Naive B cell (primary cell): ENCODE measurements at regions not wholly inside any gene's neighbourhood (a gene's known extent, or its start where the extent isn't known, plus 50 kb on each side); places are given as distances from the start of the nearest gene placed in this dataset.

Source experiments
- ATAC-seq, 2 donors: fragments of 150-1000 bp; cut with Tn5 transposase; 2 replicates each; pipeline ENCODE4 v1.10.0; 2021; ENCODE audit warnings: low read depth in 2 of 2, mild to moderate bottlenecking in 2 of 2, moderate library complexity in 2 of 2
- DNase-seq: peaks from one replicate; pipeline ENCODE4 v3.0.0; 2022
- H3K27ac Mint-ChIP-seq, 6 donors: one replicate each; pipeline ENCODE4 v1.8.0; 2020 to 2022; ENCODE audit warnings: mild to moderate bottlenecking in 6 of 6, mixed read lengths in 6 of 6, moderate library complexity in 5 of 6, inconsistent platforms in 2 of 6
- H3K27me3 Mint-ChIP-seq, 3 donors: one replicate each; pipeline ENCODE4 v1.8.0; 2021 to 2022; ENCODE audit warnings: mixed read lengths in 3 of 3, mild to moderate bottlenecking in 1 of 3
- H3K36me3 Mint-ChIP-seq, 2 donors: one replicate each; pipeline ENCODE4 v1.8.0; 2020 to 2022; ENCODE audit warnings: mixed read lengths in 2 of 2, inconsistent platforms in 1 of 2, mild to moderate bottlenecking in 1 of 2
- H3K4me1 Mint-ChIP-seq, 3 donors: one replicate each; pipeline ENCODE4 v1.8.0; 2020 to 2022; ENCODE audit warnings: mixed read lengths in 3 of 3, inconsistent platforms in 1 of 3, mild to moderate bottlenecking in 1 of 3, moderate library complexity in 1 of 3
- H3K4me3 Mint-ChIP-seq, 8 donors: one replicate each; pipeline ENCODE4 v1.8.0; 2020 to 2022; ENCODE audit warnings: mild to moderate bottlenecking in 8 of 8, mixed read lengths in 8 of 8, moderate library complexity in 8 of 8, inconsistent platforms in 2 of 8
- H3K9me3 Mint-ChIP-seq, 7 donors: one replicate each; pipeline ENCODE4 v1.8.0; 2020 to 2022; ENCODE audit warnings: mixed read lengths in 7 of 7, mild to moderate bottlenecking in 5 of 7, inconsistent platforms in 2 of 7, moderate library complexity in 1 of 7

DNA sequence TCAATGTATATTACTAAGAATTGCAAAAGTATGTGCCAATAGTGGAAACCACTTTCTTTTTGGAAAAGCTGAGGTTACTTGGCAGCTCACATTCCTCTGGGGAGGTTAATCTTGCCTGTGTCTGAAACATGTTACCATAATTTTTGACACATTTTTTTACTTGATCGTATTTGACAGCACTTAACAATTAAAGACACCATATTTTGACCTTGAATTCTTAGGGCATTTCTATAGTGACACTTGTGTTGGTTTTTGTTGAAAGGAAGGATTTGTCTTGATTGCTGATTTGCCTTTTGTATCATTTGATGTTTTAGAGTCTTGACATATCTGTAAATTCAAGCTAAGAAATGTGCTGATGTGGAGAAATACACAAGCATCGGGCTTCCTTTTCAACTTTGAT, 2135.5 kb downstream of the PCDH7 start:
- DNase-seq (no peak), ATAC-seq (no peak)
- Mint-ChIP-seq H3K36me3 (no peaks in the 10 kb centered on the region), H3K27ac (no peak overlapping the region), H3K27me3 (no peaks in the 10 kb centered on the region), H3K9me3 (peaks cover 0 to 5% (median 0%) of the 10 kb centered on the region in 7 donors), H3K4me1 (no peaks in the 10 kb centered on the region), H3K4me3 (no peak overlapping the region)

DNA sequence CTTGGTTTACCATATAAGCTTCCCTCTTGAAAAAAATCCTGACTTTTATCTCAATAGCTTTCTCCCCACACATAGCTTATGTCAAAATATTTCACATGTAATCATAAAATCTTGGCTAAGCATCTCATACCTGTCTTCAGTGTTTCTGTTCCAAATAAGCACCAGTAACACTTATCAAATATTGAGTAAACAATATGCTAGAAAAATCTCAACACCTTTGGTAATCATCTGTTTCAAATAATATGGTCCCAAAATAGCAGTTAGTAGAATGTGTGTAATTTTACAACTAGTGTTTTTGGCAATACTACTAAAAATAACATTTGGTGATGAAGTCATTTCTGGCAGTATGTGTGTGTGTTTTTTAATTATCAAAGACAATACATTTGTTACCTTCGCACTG, 2138.2 kb downstream of the PCDH7 start:
- DNase-seq (no peak), ATAC-seq (no peak)
- Mint-ChIP-seq H3K27ac (no peak overlapping the region), H3K9me3 (peaks cover 0 to 4% (median 0%) of the 10 kb centered on the region in 7 donors), H3K27me3 (no peaks in the 10 kb centered on the region), H3K36me3 (no peaks in the 10 kb centered on the region), H3K4me3 (no peak overlapping the region), H3K4me1 (no peaks in the 10 kb centered on the region)

DNA sequence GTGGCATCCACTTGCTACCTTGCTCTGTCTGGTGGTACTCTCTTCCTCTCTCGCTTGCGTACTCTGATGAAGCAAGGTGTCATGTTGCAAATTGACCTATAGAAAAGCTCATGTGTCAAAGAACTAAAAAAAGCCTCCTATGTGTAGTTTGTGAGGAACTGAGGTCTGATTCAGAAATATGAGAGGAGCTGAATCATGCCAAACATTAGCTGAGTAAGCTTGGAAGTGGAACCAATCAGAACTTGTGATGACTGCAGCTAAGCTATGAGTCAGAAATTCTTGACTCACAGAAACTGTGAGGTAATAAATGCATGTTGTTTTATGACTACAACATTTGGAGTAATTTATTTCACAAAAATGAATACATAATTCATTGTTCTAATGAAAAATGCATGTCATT, 2138.8 kb downstream of the PCDH7 start:
- DNase-seq (no peak), ATAC-seq (no peak)
- Mint-ChIP-seq H3K9me3 (peaks cover 0 to 4% (median 0%) of the 10 kb centered on the region in 7 donors), H3K27ac (no peak overlapping the region), H3K4me3 (peak overlapping the region in 1 of 8 donors; percentile 74), H3K4me1 (no peaks in the 10 kb centered on the region), H3K27me3 (no peaks in the 10 kb centered on the region), H3K36me3 (no peaks in the 10 kb centered on the region)

DNA sequence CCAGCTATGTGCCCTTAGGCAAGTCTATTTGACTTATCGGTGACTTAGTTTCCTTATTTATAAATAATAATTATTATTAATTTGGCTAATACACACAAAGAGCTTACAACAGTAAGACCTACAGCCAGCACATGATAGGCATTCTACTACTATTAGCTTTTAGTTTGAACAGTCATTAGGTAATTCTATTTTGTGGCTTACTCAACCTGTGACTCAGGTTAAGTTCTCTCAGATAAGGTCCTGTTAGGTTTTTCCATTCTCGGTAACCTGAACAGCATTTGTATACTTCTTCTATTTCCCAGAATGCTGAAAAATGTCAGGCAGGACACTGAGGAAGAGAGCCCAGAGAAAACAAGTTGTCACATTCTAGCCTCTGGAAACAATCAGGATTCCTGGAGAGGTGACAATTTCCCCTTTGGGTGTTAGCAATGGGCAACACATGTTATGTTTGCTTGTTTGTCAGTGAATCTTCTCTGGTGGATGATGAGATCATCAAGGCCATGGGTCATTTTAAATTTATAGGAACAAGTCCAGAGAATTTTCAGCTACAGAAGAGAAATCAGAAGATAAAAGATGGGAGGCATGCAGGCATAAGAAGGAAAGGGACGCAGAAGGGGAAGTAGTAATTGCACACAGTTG, 2144.7 kb downstream of the PCDH7 start:
- H3K27ac Mint-ChIP-seq, result no peak overlapping the region
- H3K4me1 Mint-ChIP-seq, result no peaks in the 10 kb centered on the region
- DNase-seq, result no peak
- H3K4me3 Mint-ChIP-seq, result no peak overlapping the region
- H3K9me3 Mint-ChIP-seq, result peaks cover 0 to 5% (median 2%) of the 10 kb centered on the region in 7 donors
- H3K27me3 Mint-ChIP-seq, result no peaks in the 10 kb centered on the region
- no peaks in the 10 kb centered on the region for H3K36me3 Mint-ChIP-seq
- ATAC-seq, result no peak

DNA sequence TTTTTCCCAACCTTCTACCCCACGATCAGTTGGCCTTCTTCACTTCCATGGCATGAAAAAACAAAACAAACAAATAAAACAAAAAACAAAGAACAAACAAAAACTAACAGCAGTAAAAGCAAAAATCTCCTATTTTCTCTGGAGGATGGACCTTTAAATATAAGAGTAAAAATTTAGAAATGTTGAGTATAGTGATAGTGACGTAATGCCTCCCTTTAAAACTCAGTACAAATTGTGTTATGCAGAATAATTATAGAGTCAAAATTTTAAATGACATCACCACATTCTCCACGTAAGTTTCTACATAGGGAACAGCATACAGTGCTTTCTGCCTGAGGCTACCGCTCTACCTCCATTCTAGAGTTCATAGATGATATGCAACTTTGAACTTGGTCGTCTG, 2156.4 kb downstream of the PCDH7 start:
- no peak for ATAC-seq
- Mint-ChIP-seq H3K4me1 (no peaks in the 10 kb centered on the region), H3K27me3 (no peaks in the 10 kb centered on the region), H3K36me3 (no peaks in the 10 kb centered on the region), H3K4me3 (no peak overlapping the region), H3K9me3 (peaks cover 0 to 13% (median 3%) of the 10 kb centered on the region in 7 donors), H3K27ac (no peak overlapping the region)
- no peak for DNase-seq

DNA sequence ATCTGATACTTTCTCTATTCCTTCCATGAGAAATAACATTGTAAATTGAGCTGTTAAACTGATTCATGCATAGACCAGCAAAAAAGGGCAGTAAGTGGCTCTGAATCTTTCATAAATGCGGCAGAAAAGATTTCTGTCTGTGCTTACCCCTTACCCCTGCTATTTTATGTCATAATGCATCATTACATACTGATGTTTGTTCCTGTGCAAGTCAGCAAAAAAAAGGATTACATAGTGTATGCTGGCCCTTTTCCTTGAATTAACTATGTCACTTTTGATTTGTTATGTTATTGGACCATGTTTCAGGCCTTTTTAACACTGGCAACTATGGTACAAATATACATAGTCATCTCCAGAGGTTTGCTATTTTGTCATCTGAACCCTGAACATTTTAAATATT, 2159.7 kb downstream of the PCDH7 start:
- H3K36me3 Mint-ChIP-seq, result no peaks in the 10 kb centered on the region
- H3K9me3 Mint-ChIP-seq, result no peaks in the 10 kb centered on the region
- no peaks in the 10 kb centered on the region for H3K27me3 Mint-ChIP-seq
- H3K27ac Mint-ChIP-seq, result no peak overlapping the region
- DNase-seq, result no peak
- no peak overlapping the region for H3K4me3 Mint-ChIP-seq
- no peaks in the 10 kb centered on the region for H3K4me1 Mint-ChIP-seq
- ATAC-seq, result no peak

DNA sequence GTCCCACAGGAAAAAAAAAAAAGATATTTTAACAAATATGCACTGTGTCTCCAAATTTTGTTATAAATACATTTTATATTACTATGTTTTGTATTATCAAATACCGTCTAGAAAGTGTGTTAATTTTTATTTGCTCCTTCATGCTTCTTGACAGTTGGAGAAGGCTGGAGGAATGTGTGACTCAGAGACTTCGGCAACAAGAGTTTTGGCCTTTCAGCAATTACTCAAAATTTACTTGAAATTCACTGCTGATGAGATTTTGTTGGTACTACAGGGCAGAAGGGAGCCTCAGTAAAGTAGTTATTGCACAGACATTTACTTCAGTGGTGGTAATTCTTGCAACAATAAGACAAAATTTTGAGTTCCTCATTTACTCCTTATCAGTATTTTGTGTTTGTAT, 2164.0 kb downstream of the PCDH7 start:
- ATAC-seq (no peak), DNase-seq (no peak)
- no peak overlapping the region for H3K4me3 Mint-ChIP-seq
- no peaks in the 10 kb centered on the region for H3K36me3 Mint-ChIP-seq
- no peaks in the 10 kb centered on the region for H3K4me1 Mint-ChIP-seq
- H3K27ac Mint-ChIP-seq, result no peak overlapping the region
- H3K9me3 Mint-ChIP-seq, result no peaks in the 10 kb centered on the region
- no peaks in the 10 kb centered on the region for H3K27me3 Mint-ChIP-seq

DNA sequence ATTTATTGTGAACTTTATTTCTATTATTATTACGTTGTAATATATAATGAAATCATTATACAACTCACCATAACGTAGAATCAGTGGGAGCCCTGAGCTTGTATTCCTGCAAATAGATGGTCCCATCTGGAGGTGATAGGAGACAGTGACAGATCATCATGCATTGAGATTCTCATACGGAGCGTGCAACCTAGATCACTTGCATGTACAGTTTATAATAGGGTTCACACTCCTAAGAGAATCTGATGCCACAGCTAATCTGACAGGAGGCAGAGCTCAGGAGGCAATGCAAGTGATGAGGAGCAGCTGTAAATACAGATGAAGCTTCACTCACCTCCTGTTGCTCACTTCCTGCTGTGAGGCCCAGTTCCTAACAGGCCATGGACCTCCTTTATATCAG, 2170.2 kb downstream of the PCDH7 start:
- ATAC-seq (no peak), DNase-seq (no peak)
- Mint-ChIP-seq H3K27ac (no peak overlapping the region), H3K36me3 (no peaks in the 10 kb centered on the region), H3K9me3 (peaks cover 0 to 3% (median 0%) of the 10 kb centered on the region in 7 donors), H3K4me3 (no peak overlapping the region), H3K27me3 (no peaks in the 10 kb centered on the region), H3K4me1 (no peaks in the 10 kb centered on the region)

DNA sequence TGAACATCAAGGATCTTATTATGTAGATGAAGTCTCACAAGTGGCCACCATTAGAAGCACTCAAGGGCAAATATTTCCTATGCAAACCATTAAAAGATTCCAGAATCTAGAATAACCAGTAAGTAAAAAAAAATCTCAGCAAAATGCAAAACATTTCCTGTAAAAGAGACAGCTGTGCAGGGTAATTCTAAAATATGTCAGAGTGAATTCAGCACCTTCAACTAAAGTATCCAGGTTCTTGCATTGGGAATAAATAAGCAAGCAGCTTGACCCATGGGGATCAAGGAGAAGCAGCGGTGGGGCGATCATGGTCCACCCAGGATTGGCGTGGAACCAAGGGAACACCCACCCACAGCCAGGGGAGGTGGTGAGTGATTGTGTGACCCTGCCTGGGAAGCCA, 2188.9 kb downstream of the PCDH7 start:
- ATAC-seq (no peak), DNase-seq (no peak)
- H3K4me3 Mint-ChIP-seq, result no peak overlapping the region
- no peaks in the 10 kb centered on the region for H3K4me1 Mint-ChIP-seq
- H3K27ac Mint-ChIP-seq, result no peak overlapping the region
- H3K27me3 Mint-ChIP-seq, result no peaks in the 10 kb centered on the region
- H3K9me3 Mint-ChIP-seq, result peaks cover 0 to 13% (median 4%) of the 10 kb centered on the region in 7 donors
- H3K36me3 Mint-ChIP-seq, result no peaks in the 10 kb centered on the region

DNA sequence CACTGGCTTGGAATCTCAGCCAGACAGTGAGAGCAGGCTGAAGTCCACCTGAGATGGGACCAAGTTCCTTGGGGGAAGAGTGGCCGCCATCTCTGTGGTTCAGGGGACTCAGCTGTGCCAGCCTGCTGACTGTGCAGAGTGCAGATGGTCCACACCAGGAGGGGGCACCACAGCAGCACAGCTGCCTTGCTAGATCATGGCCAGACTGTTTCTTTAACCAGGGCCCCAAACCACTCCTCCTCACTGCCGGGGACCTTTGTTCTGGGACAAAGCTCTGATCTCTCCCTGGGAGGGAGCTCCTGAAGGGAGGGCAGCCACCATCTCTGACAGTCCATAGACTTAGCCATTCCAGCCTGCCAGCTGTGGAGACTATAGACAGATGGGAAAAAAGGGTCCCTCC, 2189.6 kb downstream of the PCDH7 start:
- Mint-ChIP-seq H3K36me3 (no peaks in the 10 kb centered on the region), H3K27me3 (no peaks in the 10 kb centered on the region), H3K4me1 (no peaks in the 10 kb centered on the region), H3K4me3 (no peak overlapping the region), H3K27ac (no peak overlapping the region), H3K9me3 (peaks cover 0 to 10% (median 4%) of the 10 kb centered on the region in 7 donors)
- no peak for ATAC-seq
- no peak for DNase-seq

DNA sequence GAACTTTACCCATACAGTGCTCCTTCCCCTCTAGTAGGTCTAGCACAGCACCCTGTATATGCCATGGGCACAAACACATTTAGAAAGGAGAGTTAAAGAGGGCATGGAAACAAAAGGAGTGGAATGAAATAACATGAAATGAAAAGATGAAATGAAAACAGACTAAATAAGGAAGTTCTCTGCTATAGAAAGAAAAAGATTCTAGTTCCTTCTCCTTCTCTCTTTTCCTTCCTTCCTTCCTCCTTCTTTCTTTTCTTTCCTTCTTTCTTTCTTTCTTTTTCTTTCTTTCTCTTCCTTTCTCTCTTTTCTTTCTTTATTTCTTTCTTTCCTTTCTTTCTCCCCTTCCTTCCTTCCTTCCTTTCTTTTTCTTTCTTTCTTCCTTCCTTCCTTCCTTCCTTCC, 2197.4 kb downstream of the PCDH7 start:
- DNase-seq (no peak), ATAC-seq (no peak)
- Mint-ChIP-seq H3K27ac (no peak overlapping the region), H3K27me3 (no peaks in the 10 kb centered on the region), H3K4me3 (no peak overlapping the region), H3K9me3 (peaks cover 0 to 5% (median 3%) of the 10 kb centered on the region in 7 donors), H3K4me1 (no peaks in the 10 kb centered on the region), H3K36me3 (no peaks in the 10 kb centered on the region)

DNA sequence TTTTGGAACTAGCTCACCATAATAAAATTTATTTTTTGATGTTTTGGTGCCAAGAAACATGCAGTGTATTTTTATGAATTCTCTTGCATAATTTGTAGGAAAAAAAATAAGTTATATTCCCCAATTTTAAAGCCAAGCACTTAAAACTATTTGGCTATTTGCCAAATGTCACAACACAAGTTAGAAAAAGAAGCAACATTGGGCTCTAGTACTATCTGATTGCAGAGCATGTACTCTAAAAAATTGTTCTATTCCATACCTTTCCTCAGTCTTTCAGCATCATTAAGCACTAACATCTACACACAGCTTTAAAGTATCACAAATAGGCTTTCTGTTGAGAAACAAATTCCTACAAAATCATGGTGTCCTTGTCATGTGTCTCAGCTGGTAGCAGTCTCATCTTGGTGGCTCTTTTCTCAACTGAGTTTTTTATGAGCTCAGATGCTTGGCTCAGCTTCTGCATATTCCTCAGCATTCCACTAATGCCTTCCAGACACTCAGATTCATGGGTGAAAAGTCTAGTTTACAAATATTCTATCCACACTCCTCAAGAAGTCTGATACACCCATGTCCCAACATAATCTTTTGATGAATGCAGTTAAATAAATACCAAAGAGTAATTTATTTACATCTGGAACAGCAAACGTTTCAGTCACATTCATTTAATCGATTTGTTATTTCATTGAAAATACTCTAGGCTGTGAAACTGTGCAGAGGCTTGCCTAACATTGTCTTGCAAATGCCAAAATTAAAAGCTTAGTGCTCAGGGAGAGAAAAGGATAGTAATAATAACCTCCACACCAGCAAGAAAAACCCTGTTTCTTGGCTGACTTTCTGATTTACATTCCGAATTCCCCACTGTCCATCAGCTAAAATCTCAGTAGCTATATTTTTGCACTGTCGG, 2209.9 kb downstream of the PCDH7 start:
- DNase-seq (no peak), ATAC-seq (no peak)
- H3K36me3 Mint-ChIP-seq, result no peaks in the 10 kb centered on the region
- H3K9me3 Mint-ChIP-seq, result peaks cover 0 to 12% (median 1%) of the 10 kb centered on the region in 7 donors
- H3K4me1 Mint-ChIP-seq, result no peaks in the 10 kb centered on the region
- H3K27ac Mint-ChIP-seq, result no peak overlapping the region
- no peaks in the 10 kb centered on the region for H3K27me3 Mint-ChIP-seq
- no peak overlapping the region for H3K4me3 Mint-ChIP-seq

DNA sequence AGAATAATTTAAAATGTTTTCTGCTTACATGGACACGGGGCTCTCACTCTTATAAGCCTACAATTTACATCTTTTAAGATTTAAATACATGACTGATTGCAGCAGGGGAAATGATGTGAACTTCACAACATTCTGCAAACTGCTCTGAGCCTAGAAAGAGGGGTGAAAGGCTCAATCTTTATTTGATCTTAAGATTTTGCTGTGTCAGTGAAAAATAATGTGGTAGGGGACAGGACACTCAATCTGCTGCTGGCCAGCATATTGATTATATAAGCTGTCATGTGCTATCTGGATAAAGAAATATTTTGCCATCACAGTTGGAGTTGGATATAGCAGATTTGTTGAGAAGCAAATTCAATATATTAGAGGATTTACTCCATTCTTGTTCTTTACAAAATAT, 2210.5 kb downstream of the PCDH7 start:
- Mint-ChIP-seq H3K27me3 (no peaks in the 10 kb centered on the region), H3K36me3 (no peaks in the 10 kb centered on the region), H3K4me1 (no peaks in the 10 kb centered on the region), H3K9me3 (peaks cover 0 to 5% (median 1%) of the 10 kb centered on the region in 7 donors), H3K27ac (no peak overlapping the region), H3K4me3 (no peak overlapping the region)
- DNase-seq (no peak), ATAC-seq (no peak)

DNA sequence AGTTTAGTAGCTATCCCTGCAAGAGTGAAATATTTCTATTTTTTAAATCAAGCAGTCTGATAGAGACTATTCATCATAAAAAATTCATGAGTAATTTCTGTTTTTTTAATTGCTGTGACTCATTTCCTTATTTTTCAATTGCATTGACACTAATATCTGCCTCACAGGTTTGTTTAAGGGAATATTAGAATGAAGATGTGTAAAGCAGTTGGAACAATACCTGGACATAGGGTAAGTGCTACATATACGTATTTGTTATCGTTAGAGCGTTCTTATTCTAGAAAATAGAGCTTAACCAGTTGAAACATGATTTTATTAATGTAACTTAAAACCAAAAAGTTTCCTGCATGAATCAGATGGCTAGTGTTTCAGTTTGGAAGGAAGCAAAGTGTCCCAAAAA, 2211.3 kb downstream of the PCDH7 start:
- H3K9me3 Mint-ChIP-seq, result peaks cover 0 to 5% (median 1%) of the 10 kb centered on the region in 7 donors

More for the DNA sequence above, 2211.3 kb downstream of the PCDH7 start:
- no peaks in the 10 kb centered on the region for H3K4me1 Mint-ChIP-seq
- H3K36me3 Mint-ChIP-seq, result no peaks in the 10 kb centered on the region
- no peak overlapping the region for H3K27ac Mint-ChIP-seq
- no peaks in the 10 kb centered on the region for H3K27me3 Mint-ChIP-seq
- ATAC-seq, result no peak
- DNase-seq, result no peak
- H3K4me3 Mint-ChIP-seq, result no peak overlapping the region
